NCI-H128 (cell line): ENCODE measurements at regions not wholly inside any gene's neighbourhood (a gene's known extent, or its start where the extent isn't known, plus 50 kb on each side); places are given as distances from the start of the nearest gene placed in this dataset.
"Not testable (repeated sequence)": the region's sequence is repeated elsewhere in the genome, so short reads cannot be mapped to it uniquely, and the experiment has no call there.

Experiments used
- DNase-seq: peaks from one replicate; lab custom pipeline; 2025; ENCODE audit not compliant: unreplicated experiment; lab: John Stamatoyannopoulos, UW

- DNase-seq: no peak
Observed at GRCh38 chr19:27962264-27962663, 1250.7 kb downstream of the UQCRFS1 start.

GRCh38 chr19:27955485-27956480 is 1257.2 kb downstream of the UQCRFS1 start:
- no peak for DNase-seq

GRCh38 chr19:27942607-27943006 is 1270.3 kb downstream of the UQCRFS1 start:
- DNase-seq: not testable (repeated sequence)

- no peak for DNase-seq
Observed at GRCh38 chr19:27936139-27936538, 1276.8 kb downstream of the UQCRFS1 start.

- DNase-seq: no peak
Observed at GRCh38 chr19:27935669-27936068, 1277.3 kb downstream of the UQCRFS1 start.

- no peak for DNase-seq
Observed at GRCh38 chr19:27929399-27929798, 1283.6 kb downstream of the UQCRFS1 start.

GRCh38 chr19:27925202-27925601 is 1287.7 kb downstream of the UQCRFS1 start:
- no peak for DNase-seq

GRCh38 chr19:27922970-27923369 is 1290.0 kb downstream of the UQCRFS1 start:
- DNase-seq: no peak

GRCh38 chr19:27920774-27921173 is 1292.2 kb downstream of the UQCRFS1 start:
- no peak for DNase-seq

GRCh38 chr19:27918818-27919217 is 1294.1 kb downstream of the UQCRFS1 start:
- DNase-seq: no peak

GRCh38 chr19:27911122-27911898 is 1301.6 kb downstream of the UQCRFS1 start:
- no peak for DNase-seq

- no peak for DNase-seq
Observed at GRCh38 chr19:27909861-27910260, 1303.1 kb downstream of the UQCRFS1 start.

GRCh38 chr19:27909185-27909840 is 1303.6 kb downstream of the UQCRFS1 start:
- DNase-seq: no peak

- no peak for DNase-seq
Observed at GRCh38 chr19:27906081-27906480, 1306.9 kb downstream of the UQCRFS1 start.

GRCh38 chr19:27905074-27905473 is 1307.9 kb downstream of the UQCRFS1 start:
- no peak for DNase-seq

GRCh38 chr19:27901078-27901477 is 1311.9 kb downstream of the UQCRFS1 start:
- DNase-seq: no peak

- no peak for DNase-seq
Observed at GRCh38 chr19:27896091-27896490, 1316.9 kb downstream of the UQCRFS1 start.

GRCh38 chr19:27894906-27895754 is 1317.8 kb downstream of the UQCRFS1 start:
- DNase-seq: no peak

- no peak for DNase-seq
Observed at GRCh38 chr19:27892500-27892899, 1320.5 kb downstream of the UQCRFS1 start.

GRCh38 chr19:27891411-27891810 is 1321.5 kb downstream of the UQCRFS1 start:
- DNase-seq: no peak
